ENCODE measurements at regions not wholly inside any gene's neighbourhood (a gene's known extent, or its start where the extent isn't known, plus 50 kb on each side); places are given as distances from the start of the nearest gene placed in this dataset.

DNA sequence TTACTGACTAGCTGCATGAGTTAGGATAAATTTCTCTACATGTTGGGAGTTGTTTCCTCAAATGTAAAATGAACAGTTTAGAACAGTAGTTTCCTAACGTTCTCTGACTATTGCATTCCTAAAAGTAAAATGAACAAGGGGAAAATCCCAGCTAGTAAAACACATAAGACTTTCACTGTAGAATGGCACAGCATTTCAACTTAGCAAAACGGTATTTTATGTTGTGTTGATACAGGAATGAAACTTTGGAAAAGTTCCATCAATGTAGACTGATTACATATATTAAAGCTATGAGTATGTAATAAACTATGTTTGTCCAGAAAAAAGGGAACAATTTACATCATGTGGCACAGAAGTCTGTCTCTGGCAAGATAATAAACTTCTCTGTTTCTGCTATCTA is 297.4 kb upstream of the EPHA3 start:
- Histone ChIP-seq H3K36me3 (ENCODE audit: control insufficient read depth, insufficient read depth, low read length) (no peaks in the 10 kb centered on the region), H3K27ac (ENCODE audit: low read length) (no peak overlapping the region), H3K9me3 (ENCODE audit: control insufficient read depth, insufficient read depth, low read depth, low read length) (no peaks in the 10 kb centered on the region), H3K27me3 (ENCODE audit: control insufficient read depth, insufficient read depth, low read length) (no peaks in the 10 kb centered on the region), H3K4me1 (ENCODE audit: control insufficient read depth, insufficient read depth, low read length) (no peaks in the 10 kb centered on the region), H3K4me3 (ENCODE audit: low read depth in 2 of 2, low read length in 2 of 2) (no peak overlapping the region)
- ATAC-seq (no peak), DNase-seq (ENCODE audit: low read depth, low spot score) (no peak)
- in situ Hi-C loops (cut with HindIII; ENCODE audit: low pct_unique_long_range_greater_than_20kb, low sequenced_read_pairs), result no loop called here
- CTCF ChIA-PET, result no interaction called here
- POLR2A ChIA-PET, result no interaction called here
- TF ChIP-seq TCF7L2 (IDR thresholded peaks at IDR 0.05; ENCODE audit: low read depth, low read length) (no peak), POLR2AphosphoS5 (IDR thresholded peaks at IDR 0.05; ENCODE audit: low read depth, low read length) (no peak), SIN3A (IDR thresholded peaks at IDR 0.05; ENCODE audit: borderline replicate concordance, insufficient read depth, low read depth, low read length) (no peak)
- TF ChIP-seq, protein P1, sequence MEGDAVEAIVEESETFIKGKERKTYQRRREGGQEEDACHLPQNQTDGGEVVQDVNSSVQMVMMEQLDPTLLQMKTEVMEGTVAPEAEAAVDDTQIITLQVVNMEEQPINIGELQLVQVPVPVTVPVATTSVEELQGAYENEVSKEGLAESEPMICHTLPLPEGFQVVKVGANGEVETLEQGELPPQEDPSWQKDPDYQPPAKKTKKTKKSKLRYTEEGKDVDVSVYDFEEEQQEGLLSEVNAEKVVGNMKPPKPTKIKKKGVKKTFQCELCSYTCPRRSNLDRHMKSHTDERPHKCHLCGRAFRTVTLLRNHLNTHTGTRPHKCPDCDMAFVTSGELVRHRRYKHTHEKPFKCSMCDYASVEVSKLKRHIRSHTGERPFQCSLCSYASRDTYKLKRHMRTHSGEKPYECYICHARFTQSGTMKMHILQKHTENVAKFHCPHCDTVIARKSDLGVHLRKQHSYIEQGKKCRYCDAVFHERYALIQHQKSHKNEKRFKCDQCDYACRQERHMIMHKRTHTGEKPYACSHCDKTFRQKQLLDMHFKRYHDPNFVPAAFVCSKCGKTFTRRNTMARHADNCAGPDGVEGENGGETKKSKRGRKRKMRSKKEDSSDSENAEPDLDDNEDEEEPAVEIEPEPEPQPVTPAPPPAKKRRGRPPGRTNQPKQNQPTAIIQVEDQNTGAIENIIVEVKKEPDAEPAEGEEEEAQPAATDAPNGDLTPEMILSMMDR (IDR thresholded peaks at IDR 0.05), result no peak
- TF ChIP-seq, protein P2, sequence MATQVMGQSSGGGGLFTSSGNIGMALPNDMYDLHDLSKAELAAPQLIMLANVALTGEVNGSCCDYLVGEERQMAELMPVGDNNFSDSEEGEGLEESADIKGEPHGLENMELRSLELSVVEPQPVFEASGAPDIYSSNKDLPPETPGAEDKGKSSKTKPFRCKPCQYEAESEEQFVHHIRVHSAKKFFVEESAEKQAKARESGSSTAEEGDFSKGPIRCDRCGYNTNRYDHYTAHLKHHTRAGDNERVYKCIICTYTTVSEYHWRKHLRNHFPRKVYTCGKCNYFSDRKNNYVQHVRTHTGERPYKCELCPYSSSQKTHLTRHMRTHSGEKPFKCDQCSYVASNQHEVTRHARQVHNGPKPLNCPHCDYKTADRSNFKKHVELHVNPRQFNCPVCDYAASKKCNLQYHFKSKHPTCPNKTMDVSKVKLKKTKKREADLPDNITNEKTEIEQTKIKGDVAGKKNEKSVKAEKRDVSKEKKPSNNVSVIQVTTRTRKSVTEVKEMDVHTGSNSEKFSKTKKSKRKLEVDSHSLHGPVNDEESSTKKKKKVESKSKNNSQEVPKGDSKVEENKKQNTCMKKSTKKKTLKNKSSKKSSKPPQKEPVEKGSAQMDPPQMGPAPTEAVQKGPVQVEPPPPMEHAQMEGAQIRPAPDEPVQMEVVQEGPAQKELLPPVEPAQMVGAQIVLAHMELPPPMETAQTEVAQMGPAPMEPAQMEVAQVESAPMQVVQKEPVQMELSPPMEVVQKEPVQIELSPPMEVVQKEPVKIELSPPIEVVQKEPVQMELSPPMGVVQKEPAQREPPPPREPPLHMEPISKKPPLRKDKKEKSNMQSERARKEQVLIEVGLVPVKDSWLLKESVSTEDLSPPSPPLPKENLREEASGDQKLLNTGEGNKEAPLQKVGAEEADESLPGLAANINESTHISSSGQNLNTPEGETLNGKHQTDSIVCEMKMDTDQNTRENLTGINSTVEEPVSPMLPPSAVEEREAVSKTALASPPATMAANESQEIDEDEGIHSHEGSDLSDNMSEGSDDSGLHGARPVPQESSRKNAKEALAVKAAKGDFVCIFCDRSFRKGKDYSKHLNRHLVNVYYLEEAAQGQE (IDR thresholded peaks at IDR 0.05; ENCODE audit: insufficient read depth in 1 of 2, low read depth in 2 of 2, low read length in 1 of 2), result no peak
- intact Hi-C loops (cut with micrococcal nuclease; ENCODE audit: unreplicated experiment), result no loop called here
- no TSS peak for BruUV-seq (replicated peaks)

DNA sequence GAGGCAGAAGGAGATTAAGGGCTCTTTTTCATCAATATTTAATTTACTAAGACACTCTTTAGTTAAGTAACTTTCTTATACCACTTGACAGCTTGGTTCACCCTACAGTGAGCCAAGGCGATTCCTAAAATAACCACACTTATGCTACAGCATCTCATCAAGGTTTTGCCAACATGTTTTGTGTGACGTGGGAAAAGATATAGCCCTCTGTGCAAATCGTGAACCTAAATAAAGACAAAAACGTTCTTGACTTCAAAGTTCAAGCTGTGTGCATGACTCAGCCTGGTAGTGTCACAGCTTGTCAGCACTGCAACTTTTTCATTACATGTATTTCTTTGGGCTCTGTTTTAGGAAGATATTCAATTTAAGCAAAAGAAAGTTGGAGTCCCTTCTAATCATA is 297.0 kb upstream of the EPHA3 start:
- no peak for DNase-seq (ENCODE audit: low read depth, low spot score)
- no peak overlapping the region for H3K4me3 ChIP-seq (ENCODE audit: low read depth in 2 of 2, low read length in 2 of 2)
- TF ChIP-seq, protein P2 (IDR thresholded peaks at IDR 0.05; ENCODE audit: insufficient read depth in 1 of 2, low read depth in 2 of 2, low read length in 1 of 2), result no peak
- TF ChIP-seq, protein P1 (IDR thresholded peaks at IDR 0.05), result no peak
- TF ChIP-seq SIN3A (IDR thresholded peaks at IDR 0.05; ENCODE audit: borderline replicate concordance, insufficient read depth, low read depth, low read length) (no peak), TCF7L2 (IDR thresholded peaks at IDR 0.05; ENCODE audit: low read depth, low read length) (no peak), POLR2AphosphoS5 (IDR thresholded peaks at IDR 0.05; ENCODE audit: low read depth, low read length) (no peak)
- no peak for ATAC-seq
- no peaks in the 10 kb centered on the region for H3K27me3 ChIP-seq (ENCODE audit: control insufficient read depth, insufficient read depth, low read length)
- CTCF ChIA-PET, result no interaction called here
- H3K4me1 ChIP-seq (ENCODE audit: control insufficient read depth, insufficient read depth, low read length), result no peaks in the 10 kb centered on the region
- POLR2A ChIA-PET, result no interaction called here
- no peaks in the 10 kb centered on the region for H3K36me3 ChIP-seq (ENCODE audit: control insufficient read depth, insufficient read depth, low read length)
- no peak overlapping the region for H3K27ac ChIP-seq (ENCODE audit: low read length)
- H3K9me3 ChIP-seq (ENCODE audit: control insufficient read depth, insufficient read depth, low read depth, low read length), result no peaks in the 10 kb centered on the region
- no TSS peak for BruUV-seq (replicated peaks)
- in situ Hi-C loops (cut with HindIII; ENCODE audit: low pct_unique_long_range_greater_than_20kb, low sequenced_read_pairs) (no loop called here), intact Hi-C loops (cut with micrococcal nuclease; ENCODE audit: unreplicated experiment) (no loop called here)

Measured in Panc1 (cell line).